Activated gamma-delta T cell treated with Interleukin-2 at 50 U/mL for 16 hours (primary cell): ENCODE measurements at regions not wholly inside any gene's neighbourhood (a gene's known extent, or its start where the extent isn't known, plus 50 kb on each side); places are given as distances from the start of the nearest gene placed in this dataset.
A peak's percentile ranks its signal among the peaks of the same experiment; 100 is the strongest.
"Not testable (repeated sequence)": the region's sequence is repeated elsewhere in the genome, so short reads cannot be mapped to it uniquely, and the experiment has no call there.

Experiments used
- DNase-seq: peaks from one replicate; pipeline ENCODE4 v3.0.0-alpha.2; 2020

- not testable (repeated sequence) for DNase-seq
Observed at GRCh38 chr5:62757686-62758085, 179.1 kb downstream of the LRRC70 start.

DNA sequence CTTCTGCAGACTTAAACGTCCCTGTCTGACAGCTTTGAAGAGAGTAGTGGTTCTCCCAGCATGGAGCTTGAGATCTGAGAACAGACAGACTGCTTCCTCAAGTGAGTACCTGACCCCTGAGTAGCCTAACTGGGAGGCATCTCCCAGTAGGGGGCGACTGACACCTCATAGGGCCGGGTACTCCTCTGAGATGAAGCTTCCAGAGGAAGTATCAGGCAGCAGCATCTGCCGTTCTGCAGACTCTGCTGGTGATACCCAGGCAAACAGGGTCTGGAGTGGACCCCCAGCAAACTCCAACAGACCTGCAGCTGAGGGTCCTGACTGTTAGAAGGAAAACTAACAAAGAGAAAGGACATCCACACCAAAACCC is 174.4 kb downstream of the LRRC70 start:
- not testable (repeated sequence) for DNase-seq

DNA sequence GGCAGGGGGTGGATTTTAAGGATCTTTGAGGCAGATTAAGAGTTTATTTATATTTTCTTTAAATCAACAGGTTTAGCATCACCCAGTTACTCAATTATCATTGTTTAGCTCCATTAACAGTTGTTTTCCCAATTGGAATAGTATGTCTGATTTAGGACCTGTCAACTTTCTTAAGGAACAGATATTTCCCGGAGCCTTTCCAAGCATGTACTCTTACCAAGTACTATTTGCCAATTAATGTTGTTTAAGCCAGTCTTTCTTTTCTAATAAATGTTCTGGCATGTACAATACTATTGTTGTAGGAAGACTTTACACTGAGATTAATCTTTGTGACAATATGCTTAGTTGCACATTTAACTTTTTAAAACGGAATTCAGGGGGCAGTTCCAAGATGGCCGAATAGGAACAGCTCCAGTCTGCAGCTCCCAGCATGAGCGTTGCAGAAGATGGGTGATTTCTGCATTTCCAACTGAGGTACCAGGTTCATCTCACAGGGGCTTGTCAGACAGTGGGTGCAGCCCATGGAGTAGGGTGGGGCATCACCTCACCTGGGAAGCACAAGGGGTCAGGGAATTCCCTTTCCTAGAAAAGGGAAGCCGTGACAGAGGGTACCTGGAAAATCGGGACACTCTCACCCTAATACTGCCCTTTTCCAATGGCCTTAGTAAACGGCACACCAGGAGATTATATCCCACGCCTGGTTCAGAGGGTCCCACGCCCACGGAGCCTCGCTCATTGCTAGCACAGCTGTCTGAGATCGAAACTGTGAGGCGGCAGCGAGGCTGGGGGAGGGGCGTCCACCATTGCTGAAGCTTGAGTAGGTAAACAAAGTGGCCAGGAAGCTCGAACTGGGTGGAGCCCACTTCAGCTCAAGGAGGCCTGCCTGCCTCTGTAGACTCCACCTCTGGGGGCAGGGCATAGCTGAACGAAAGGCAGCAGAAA is 173.7 kb downstream of the LRRC70 start:
- DNase-seq, result not testable (repeated sequence)

GRCh38 chr5:62742207-62742606 is 163.6 kb downstream of the LRRC70 start:
- no peak for DNase-seq

DNA sequence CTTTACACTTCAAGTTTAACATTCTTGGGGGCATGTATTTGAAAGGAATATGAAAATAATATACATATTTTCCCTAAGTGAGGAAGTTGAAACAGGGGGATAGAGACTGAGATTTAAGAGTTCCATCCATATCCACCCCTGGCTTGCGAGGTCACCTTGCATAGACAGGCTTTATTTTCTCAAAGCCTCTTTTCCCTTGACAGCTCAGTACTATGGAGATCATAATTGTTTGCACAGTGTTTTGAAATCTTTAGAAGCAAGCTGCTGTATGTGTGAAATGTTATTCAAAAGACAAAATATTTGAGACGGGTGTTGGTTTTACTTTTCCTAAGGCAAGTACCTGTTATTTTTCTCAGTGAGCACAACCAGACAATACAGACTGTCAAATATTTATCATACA is 163.1 kb downstream of the LRRC70 start:
- DNase-seq, result no peak

- DNase-seq, result no peak
Observed at GRCh38 chr5:62737766-62738165, 159.1 kb downstream of the LRRC70 start.

DNA sequence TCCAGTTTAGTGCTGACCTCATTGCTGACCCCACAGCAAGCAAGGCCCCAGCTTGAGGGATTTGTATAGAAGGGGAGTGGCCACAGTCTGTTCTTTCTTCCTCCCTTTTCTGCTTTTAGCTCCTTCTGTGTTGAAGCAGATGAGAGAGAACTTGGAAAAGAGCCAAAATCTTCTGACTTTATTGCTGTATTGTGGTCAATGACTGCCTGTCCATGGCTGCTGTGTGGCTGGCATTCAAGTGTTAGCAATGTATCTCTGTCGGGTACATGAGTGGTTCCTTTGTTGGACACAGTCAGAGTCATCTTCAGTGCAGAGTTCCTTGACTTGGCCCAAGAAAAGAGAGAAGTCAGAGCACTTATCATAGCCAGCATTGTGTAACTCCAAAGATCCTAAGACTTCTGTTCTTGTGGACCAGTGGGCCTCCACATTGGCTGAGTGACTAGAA is 154.1 kb downstream of the LRRC70 start:
- no peak for DNase-seq

- no peak for DNase-seq
Observed at GRCh38 chr5:62731022-62731421, 152.4 kb downstream of the LRRC70 start.

- no peak for DNase-seq
Observed at GRCh38 chr5:62729675-62730074, 151.1 kb downstream of the LRRC70 start.

- DNase-seq, result no peak
Observed at GRCh38 chr5:62727861-62728260, 149.2 kb downstream of the LRRC70 start.

DNA sequence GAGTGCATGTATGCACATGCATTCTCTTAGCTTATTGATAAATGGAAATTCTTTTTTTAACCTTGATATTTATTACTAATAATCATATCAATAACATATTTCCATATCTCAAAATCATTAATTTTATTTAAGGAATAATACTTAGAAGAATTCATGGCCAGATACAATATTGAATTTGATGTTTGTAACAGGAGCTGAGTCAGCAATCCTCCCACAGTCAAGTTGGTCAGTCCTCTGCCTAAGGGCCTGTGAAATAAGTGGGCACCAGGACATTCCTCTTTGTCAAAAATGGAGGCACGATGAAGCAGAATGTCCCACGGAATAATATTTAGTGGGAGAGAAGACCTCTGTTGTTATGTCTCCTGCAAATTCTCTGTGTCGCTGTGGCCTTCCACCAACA is 148.6 kb downstream of the LRRC70 start:
- DNase-seq, result no peak

- no peak for DNase-seq
Observed at GRCh38 chr5:62722360-62722759, 143.7 kb downstream of the LRRC70 start.

GRCh38 chr5:62720031-62720441 is 141.4 kb downstream of the LRRC70 start:
- DNase-seq, result peak; percentile 4

DNA sequence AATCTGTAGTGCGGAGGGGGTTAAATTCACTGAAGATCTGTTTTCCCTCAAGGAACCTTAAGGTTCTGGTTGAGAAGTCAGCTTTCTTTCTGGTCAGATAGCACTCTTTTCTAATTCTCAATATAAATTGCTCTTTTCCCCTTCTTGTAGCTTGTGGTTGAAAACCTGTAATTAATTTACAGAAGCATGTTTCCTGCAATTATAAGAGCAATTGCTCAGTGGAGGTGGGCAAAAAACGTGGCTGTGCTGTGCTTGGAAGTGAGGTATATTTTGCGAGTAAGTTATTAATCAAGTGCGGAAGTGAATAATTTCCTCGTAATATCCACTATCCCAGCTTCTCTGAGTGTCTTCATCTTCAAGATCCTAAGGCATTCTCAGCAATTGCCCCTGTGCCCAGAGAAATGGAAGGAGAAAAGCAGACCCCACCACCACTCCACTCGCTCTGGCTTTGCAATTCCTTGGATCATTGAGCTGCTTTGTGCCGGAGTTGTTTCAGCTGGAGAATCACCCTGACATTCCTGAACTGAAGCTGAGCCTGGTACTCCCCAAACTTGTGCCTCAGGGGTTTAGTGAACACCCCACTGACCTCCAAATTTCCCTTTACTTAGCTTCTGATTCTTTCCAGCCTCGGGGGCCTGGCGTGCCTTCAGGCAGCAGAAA is 140.6 kb downstream of the LRRC70 start:
- DNase-seq, result no peak

DNA sequence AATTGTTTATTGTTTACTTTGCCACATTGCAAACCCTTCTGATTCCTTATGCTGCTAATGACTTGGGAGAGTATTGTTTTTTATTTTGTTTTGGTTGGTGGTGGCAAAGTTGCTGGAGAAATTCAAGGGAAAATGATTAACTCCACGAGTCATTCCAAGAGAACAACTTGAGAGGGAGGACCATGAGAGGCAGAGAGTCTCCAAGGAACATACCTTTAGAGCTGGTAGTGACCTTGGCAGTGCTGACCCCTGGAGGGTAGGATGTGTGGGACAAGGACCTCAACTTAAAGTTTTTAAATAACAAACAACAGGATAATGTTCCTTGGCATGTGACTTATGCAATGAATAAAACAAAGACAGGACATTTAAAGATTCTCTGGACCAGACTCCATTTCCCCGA is 139.7 kb downstream of the LRRC70 start:
- DNase-seq, result no peak

- DNase-seq, result no peak
Observed at GRCh38 chr5:62717301-62717933, 138.8 kb downstream of the LRRC70 start.

DNA sequence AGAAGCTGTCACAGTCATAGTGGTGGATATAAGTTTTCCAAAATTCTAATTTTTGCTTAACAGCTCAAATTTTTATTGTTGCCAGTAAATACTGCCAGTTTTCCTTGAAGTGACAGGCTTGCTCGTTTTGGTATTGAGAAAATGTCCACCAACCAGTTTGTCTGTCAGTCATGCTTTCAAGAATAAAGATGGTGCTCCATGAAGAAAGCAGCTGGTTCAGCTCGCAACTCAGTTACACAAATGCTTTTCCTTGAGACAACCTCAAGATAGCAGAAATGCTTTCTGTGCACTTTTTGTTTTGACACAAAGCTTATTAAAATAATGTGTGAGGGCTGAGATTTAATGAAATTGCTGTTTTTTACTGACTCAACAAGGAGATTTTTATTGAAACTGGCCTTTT is 135.7 kb downstream of the LRRC70 start:
- DNase-seq, result no peak

- DNase-seq, result no peak
Observed at GRCh38 chr5:62708481-62709325, 130.1 kb downstream of the LRRC70 start.

DNA sequence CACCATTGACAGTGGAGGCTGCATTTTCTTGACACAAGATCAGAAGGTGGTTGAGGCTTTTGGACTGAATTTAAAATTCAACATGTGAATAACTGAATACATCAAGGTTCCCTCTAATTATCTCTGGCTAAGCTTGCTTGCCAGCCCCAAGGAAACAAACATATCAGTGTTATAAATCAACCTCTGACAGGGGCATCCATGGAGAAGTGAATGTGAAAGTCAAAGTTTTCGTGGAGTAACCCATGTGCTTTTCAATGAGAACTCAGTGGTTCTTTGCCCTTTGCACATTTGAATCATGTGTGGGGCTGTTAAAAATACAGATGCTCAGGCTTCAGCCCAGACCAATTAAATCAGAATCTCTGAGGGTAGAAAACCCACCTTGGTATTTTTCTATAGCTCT is 128.9 kb downstream of the LRRC70 start:
- DNase-seq, result no peak

DNA sequence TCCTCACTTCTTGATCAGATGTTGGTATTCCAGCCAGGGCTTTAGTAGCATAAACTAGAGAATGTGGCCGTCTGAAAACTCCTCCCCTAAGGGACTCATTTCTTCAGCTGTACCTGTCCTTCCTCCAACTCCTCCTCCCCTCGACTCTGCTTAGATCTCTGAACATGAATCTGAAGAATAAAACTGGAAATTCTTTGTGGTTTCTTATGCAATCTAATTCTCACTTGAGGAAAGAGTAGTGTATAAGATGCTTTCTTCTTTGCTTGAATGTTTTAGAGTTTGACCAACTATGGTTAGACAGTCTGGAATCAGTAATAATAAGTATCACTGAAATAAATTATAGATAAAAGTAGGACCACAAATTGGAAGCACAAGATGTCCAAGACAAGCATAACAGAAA is 128.5 kb downstream of the LRRC70 start:
- no peak for DNase-seq

DNA sequence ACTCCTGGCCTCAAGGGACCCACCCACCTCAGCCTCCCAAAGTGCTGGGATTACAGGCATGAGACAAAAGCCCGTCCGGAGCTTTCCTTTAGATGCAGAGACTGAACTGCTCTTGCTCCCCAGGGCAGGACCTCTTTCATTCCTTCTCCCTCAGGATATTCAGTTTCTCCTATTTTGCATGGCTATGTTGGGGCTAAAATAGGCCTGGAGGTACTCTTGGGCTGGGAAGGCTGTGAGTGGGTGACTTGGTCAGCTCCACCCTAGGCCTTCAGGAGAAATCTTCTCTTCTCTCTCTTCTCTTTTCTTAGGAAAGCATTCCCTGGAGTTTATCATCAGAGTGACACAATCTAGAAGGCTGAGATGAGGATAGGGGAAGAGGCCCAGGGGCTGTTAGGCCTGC is 126.4 kb downstream of the LRRC70 start:
- DNase-seq, result no peak

- DNase-seq, result no peak
Observed at GRCh38 chr5:62702126-62702525, 123.5 kb downstream of the LRRC70 start.

GRCh38 chr5:62701036-62701435 is 122.4 kb downstream of the LRRC70 start:
- DNase-seq, result no peak
